ENCODE measurements at regions not wholly inside any gene's neighbourhood (a gene's known extent, or its start where the extent isn't known, plus 50 kb on each side); places are given as distances from the start of the nearest gene placed in this dataset.

DNA sequence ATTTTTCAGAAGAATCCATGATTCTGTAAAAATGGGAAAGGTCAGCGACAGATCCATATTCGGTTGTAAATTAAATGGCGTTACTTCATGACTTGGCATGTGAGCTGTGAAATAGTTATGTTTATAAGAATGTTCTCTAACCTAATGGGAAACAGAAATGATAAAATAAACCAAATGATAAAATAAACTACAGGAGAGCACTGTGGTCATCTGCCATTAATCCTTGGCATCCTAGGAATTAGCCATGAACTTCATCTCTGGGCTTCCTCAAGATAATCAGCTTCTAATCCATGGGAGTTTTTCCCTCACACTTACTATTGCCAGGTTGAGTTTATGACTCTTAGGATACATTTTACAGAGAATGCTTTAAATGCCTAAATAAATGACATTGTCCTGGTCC lies 94.6 kb upstream of the SLC30A5 start:
- TF ChIP-seq, protein P1, sequence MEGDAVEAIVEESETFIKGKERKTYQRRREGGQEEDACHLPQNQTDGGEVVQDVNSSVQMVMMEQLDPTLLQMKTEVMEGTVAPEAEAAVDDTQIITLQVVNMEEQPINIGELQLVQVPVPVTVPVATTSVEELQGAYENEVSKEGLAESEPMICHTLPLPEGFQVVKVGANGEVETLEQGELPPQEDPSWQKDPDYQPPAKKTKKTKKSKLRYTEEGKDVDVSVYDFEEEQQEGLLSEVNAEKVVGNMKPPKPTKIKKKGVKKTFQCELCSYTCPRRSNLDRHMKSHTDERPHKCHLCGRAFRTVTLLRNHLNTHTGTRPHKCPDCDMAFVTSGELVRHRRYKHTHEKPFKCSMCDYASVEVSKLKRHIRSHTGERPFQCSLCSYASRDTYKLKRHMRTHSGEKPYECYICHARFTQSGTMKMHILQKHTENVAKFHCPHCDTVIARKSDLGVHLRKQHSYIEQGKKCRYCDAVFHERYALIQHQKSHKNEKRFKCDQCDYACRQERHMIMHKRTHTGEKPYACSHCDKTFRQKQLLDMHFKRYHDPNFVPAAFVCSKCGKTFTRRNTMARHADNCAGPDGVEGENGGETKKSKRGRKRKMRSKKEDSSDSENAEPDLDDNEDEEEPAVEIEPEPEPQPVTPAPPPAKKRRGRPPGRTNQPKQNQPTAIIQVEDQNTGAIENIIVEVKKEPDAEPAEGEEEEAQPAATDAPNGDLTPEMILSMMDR (IDR thresholded peaks at IDR 0.05): no peak
- no peak for TF ChIP-seq EZH2 (IDR thresholded peaks at IDR 0.05)

All from neural progenitor cell (in vitro differentiated cells).